ENCODE measurements at regions not wholly inside any gene's neighbourhood (a gene's known extent, or its start where the extent isn't known, plus 50 kb on each side); places are given as distances from the start of the nearest gene placed in this dataset.

- TF ChIP-seq CTCF (IDR thresholded peaks at IDR 0.05) = no peak
- TF ChIP-seq POLR2AphosphoS5 (IDR thresholded peaks at IDR 0.05) = no peak
- no peak for TF ChIP-seq POLR2A (IDR thresholded peaks at IDR 0.05)
Measured at GRCh38 chr6:103142902-103143301, 1716.8 kb downstream of the HACE1 start.
